Endodermal cell (in vitro differentiated cells): ENCODE measurements at regions not wholly inside any gene's neighbourhood (a gene's known extent, or its start where the extent isn't known, plus 50 kb on each side); places are given as distances from the start of the nearest gene placed in this dataset.

Experiments
- DNase-seq: peaks from one replicate; pipeline ENCODE4 v3.0.0-alpha.2; 2017
- H3K27ac ChIP-seq: 2 replicates; pipeline ENCODE4 v1.5.1; 2013; ENCODE audit warnings: mild to moderate bottlenecking, low read depth, low read length, moderate library complexity
- H3K27me3 ChIP-seq: 2 replicates; pipeline ENCODE4 v1.6.1; 2013; ENCODE audit warnings: mild to moderate bottlenecking, low read length, moderate library complexity; ENCODE audit not compliant: insufficient read depth, control insufficient read depth, poor library complexity, severe bottlenecking
- H3K36me3 ChIP-seq: 2 replicates; pipeline ENCODE4 v1.7.0; 2013; ENCODE audit warnings: mild to moderate bottlenecking, low read length, moderate library complexity; ENCODE audit not compliant: control insufficient read depth, insufficient read depth
- H3K4me1 ChIP-seq: one replicate; pipeline ENCODE4 v1.7.0; 2013; ENCODE audit warnings: low read length; ENCODE audit not compliant: control insufficient read depth, insufficient read depth
- H3K4me3 ChIP-seq: 2 replicates; pipeline ENCODE4 v1.5.1; 2013; ENCODE audit warnings: mild to moderate bottlenecking, low read length, moderate library complexity
- H3K9ac ChIP-seq: 2 replicates; pipeline ENCODE4 v1.6.1; 2013; ENCODE audit warnings: mild to moderate bottlenecking, low read length, moderate library complexity; ENCODE audit not compliant: poor library complexity, severe bottlenecking; ENCODE audit errors: extremely low read depth
- H3K9me3 ChIP-seq: 2 replicates; pipeline ENCODE4 v1.6.1; 2013; ENCODE audit warnings: mild to moderate bottlenecking, low read length, moderate library complexity; ENCODE audit not compliant: control insufficient read depth
- H3K27ac Mint-ChIP-seq: 2 replicates; pipeline ENCODE4 v1.8.0; 2020; ENCODE audit warnings: mixed read lengths
- H3K27me3 Mint-ChIP-seq: 2 replicates; pipeline ENCODE4 v1.8.0; 2021; ENCODE audit warnings: mild to moderate bottlenecking, mixed read lengths; ENCODE audit not compliant: insufficient read depth
- H3K36me3 Mint-ChIP-seq: 2 replicates; pipeline ENCODE4 v1.8.0; 2020; ENCODE audit warnings: low read depth, mixed read lengths
- H3K4me1 Mint-ChIP-seq: 2 replicates; pipeline ENCODE4 v1.8.0; 2020; ENCODE audit warnings: mixed read lengths
- H3K4me3 Mint-ChIP-seq: 2 replicates; pipeline ENCODE4 v1.8.0; 2020; ENCODE audit warnings: mild to moderate bottlenecking, moderate library complexity, mixed read lengths
- H3K9me3 Mint-ChIP-seq: 2 replicates; pipeline ENCODE4 v1.8.0; 2020; ENCODE audit warnings: mild to moderate bottlenecking, mixed read lengths
- CTCF ChIP-seq: fragments of 200-600 bp; sonication (generic); conservative IDR thresholded peaks from 2 replicates; pipeline ENCODE4 v1.5.0; 2021; ENCODE audit warnings: antibody characterized with exemption, mild to moderate bottlenecking
- WGBS, 2 experiments: methylation state at CpG; one replicate each; pipeline versions ENCODE4 v1.1.5 to v1.1.7; 2013; ENCODE audit warnings: missing lambda C conversion rate in 2 of 2, mixed read lengths in 1 of 2; ENCODE audit not compliant: insufficient coverage in 1 of 2, insufficient read length in 1 of 2; 5-methylcytosine and 5-hydroxymethylcytosine counted together

GRCh38 chr13:76048675-76049375 is 412.7 kb downstream of the LMO7 start:
- Histone ChIP-seq H3K27me3 (no peaks in the 10 kb centered on the region), H3K36me3 (peaks cover 3% of the 10 kb centered on the region), H3K4me1 (peaks cover 7% of the 10 kb centered on the region), H3K4me3 (peak overlapping the region; percentile 54), H3K27ac (no peak overlapping the region), H3K9ac (no peak overlapping the region), H3K9me3 (peaks cover 16% of the 10 kb centered on the region)
- DNase-seq, result no peak
- no peak for TF ChIP-seq CTCF
- Mint-ChIP-seq H3K4me1 (peaks cover 15% of the 10 kb centered on the region), H3K4me3 (no peak overlapping the region), H3K27me3 (no peaks in the 10 kb centered on the region), H3K27ac (no peak overlapping the region), H3K9me3 (peaks cover 5% of the 10 kb centered on the region), H3K36me3 (no peaks in the 10 kb centered on the region)
- 87 to 88% methylated on average over 2 to 3 of the region's 3 CpGs for WGBS, 2 experiments

- no peak overlapping the region for H3K27ac ChIP-seq
- peaks cover 16% of the 10 kb centered on the region for H3K9me3 ChIP-seq
- peaks cover 3% of the 10 kb centered on the region for H3K36me3 ChIP-seq
- Mint-ChIP-seq H3K9me3 (peaks cover 5% of the 10 kb centered on the region), H3K36me3 (no peaks in the 10 kb centered on the region), H3K4me3 (no peak overlapping the region), H3K27ac (no peak overlapping the region), H3K27me3 (no peaks in the 10 kb centered on the region), H3K4me1 (peaks cover 10% of the 10 kb centered on the region)
- H3K27me3 ChIP-seq, result no peaks in the 10 kb centered on the region
- H3K4me1 ChIP-seq, result peaks cover 9% of the 10 kb centered on the region
- no peak for TF ChIP-seq CTCF
- 94 to 95% methylated on average over 2 of the region's 3 CpGs for WGBS, 2 experiments
- H3K9ac ChIP-seq, result no peak overlapping the region
- DNase-seq, result no peak
- H3K4me3 ChIP-seq, result no peak overlapping the region
Observed at GRCh38 chr13:76048131-76048530, 412.0 kb downstream of the LMO7 start.

GRCh38 chr13:76043874-76044273 is 407.7 kb downstream of the LMO7 start:
- 67 to 76% methylated on average over 1 of the region's 1 CpG for WGBS, 2 experiments
- H3K36me3 ChIP-seq, result no peaks in the 10 kb centered on the region
- H3K4me3 ChIP-seq, result no peak overlapping the region
- Mint-ChIP-seq H3K4me3 (no peak overlapping the region), H3K36me3 (no peaks in the 10 kb centered on the region), H3K27me3 (no peaks in the 10 kb centered on the region), H3K27ac (no peak overlapping the region), H3K4me1 (peaks cover 7% of the 10 kb centered on the region), H3K9me3 (no peaks in the 10 kb centered on the region)
- no peaks in the 10 kb centered on the region for H3K27me3 ChIP-seq
- TF ChIP-seq CTCF, result no peak
- no peak for DNase-seq
- no peak overlapping the region for H3K9ac ChIP-seq
- H3K9me3 ChIP-seq, result no peaks in the 10 kb centered on the region
- peaks cover 13% of the 10 kb centered on the region for H3K4me1 ChIP-seq
- no peak overlapping the region for H3K27ac ChIP-seq
